Heart right ventricle (tissue), 16 donors: ENCODE measurements at regions not wholly inside any gene's neighbourhood (a gene's known extent, or its start where the extent isn't known, plus 50 kb on each side); places are given as distances from the start of the nearest gene placed in this dataset.
"Not testable (repeated sequence)": the region's sequence is repeated elsewhere in the genome, so short reads cannot be mapped to it uniquely, and the experiment has no call there.

Experiments used
- ATAC-seq, 8 donors: fragments of 200-7000 bp; cut with Tn5 transposase; one replicate each; pipeline ENCODE4 v1.9.1; 2020; ENCODE audit warnings: mild to moderate bottlenecking in 8 of 8, moderate library complexity in 8 of 8, moderate number of reproducible peaks in 1 of 8
- DNase-seq, 2 donors: peaks; one replicate each; pipeline ENCODE4 v3.0.0-alpha.2; 2020
- H3K27ac ChIP-seq, 10 donors: fragments of 200-600 bp; sonication (generic) in 2 of 10; one replicate each; pipeline versions ENCODE4 v1.5.0 to v1.8.0; 2020 to 2022; ENCODE audit warnings: mild to moderate bottlenecking in 3 of 10
- H3K27me3 ChIP-seq, 7 donors: fragments of 200-600 bp; one replicate each; pipeline ENCODE4 v1.8.0; 2021 to 2022; ENCODE audit warnings: mild to moderate bottlenecking in 2 of 7
- H3K36me3 ChIP-seq, 9 donors: fragments of 200-600 bp; sonication (generic) in 1 of 9; one replicate each; pipeline versions ENCODE4 v1.5.0 to v1.8.0; 2020 to 2022; ENCODE audit warnings: mild to moderate bottlenecking in 2 of 9
- H3K4me1 ChIP-seq, 9 donors: fragments of 200-600 bp; sonication (generic) in 1 of 9; one replicate each; pipeline versions ENCODE4 v1.5.0 to v1.8.0; 2020 to 2022; ENCODE audit warnings: mild to moderate bottlenecking in 4 of 9
- H3K4me3 ChIP-seq, 10 donors: fragments of 200-600 bp; sonication (generic) in 2 of 10; one replicate each; pipeline versions ENCODE4 v1.5.0 to v1.8.0; 2020 to 2022; ENCODE audit warnings: mild to moderate bottlenecking in 7 of 10, moderate library complexity in 2 of 10
- H3K9me3 ChIP-seq, 11 donors: fragments of 200-600 bp in 10 of 11; sonication (generic) in 2 of 11; one replicate each; pipeline versions ENCODE4 v1.5.0 to v1.8.0; 2013 to 2022; ENCODE audit warnings: mild to moderate bottlenecking in 2 of 11, control low read depth in 1 of 11, moderate library complexity in 1 of 11
- WGBS, 2 donors: extraction: QIAGEN DNeasy Blood & Tissue Kit; methylation state at CpG; one replicate each; pipeline ENCODE4 v1.1.7; 2013; ENCODE audit warnings: inconsistent platforms in 1 of 2; 5-methylcytosine and 5-hydroxymethylcytosine counted together
- intact Hi-C, 10 donors: fragments of 100-400 bp; cut with DNase I; formaldehyde crosslinking; loops; one replicate each; pipeline versions ENCODE4 v1.11.1 to v1.14.2; 2022
- TF ChIP-seq, protein P1 (sequence below), 9 donors: fragments of 200-600 bp; sonication (generic) in 2 of 9; IDR thresholded peaks; one replicate each; pipeline versions ENCODE4 v1.5.0 to v1.8.0; 2021 to 2022; ENCODE audit warnings: antibody characterized with exemption in 9 of 9, mild to moderate bottlenecking in 5 of 9, moderate library complexity in 1 of 9
- donor health status: Arrhythmogenic right ventricular cardiomyopathy.
- donor health status: ischemic (EF 13 %, LVEDD 7.1; RV severe dilation, severe dysfunction).
- donor health status: healthy with polysubstance abuse.
- donor health status: DM: no; HTN: yes; CAD: no.
- donor health status: DM: no; HTN: no; CAD: no.
- donor health status: ischemic (EF 25% LVEDD 6.9; RV normal size, moderate dysfunction).
- donor health status: ischemic (EF 25% LVEDD 5.7; RV mildly dilated, moderate dysfunction).
- donor health status: healthy.
- donor health status: DM: yes; HTN: yes; CAD: no.
- donor health status: Ischemic cardiomyopathy.
- donor health status: ischemic (EF 35%, LVEDD 5.7; RV mildly dilated, moderate dysfunction).
- donor health status: nonischemic (EF 11% LVEDD 7.7; RV severe dilation, severe dysfunction).
- donor health status: DM: yes; HTN: yes; CAD: no.
- donor health status: PGD.
- donor health status: ischemic (EF 29% LVEDD 5.4; RV normal size, mild dysfunction).
- donor health status: nonischemic (EF 23%, LVEDD 6.1; RV moderate dilation, normal function).

DNA sequence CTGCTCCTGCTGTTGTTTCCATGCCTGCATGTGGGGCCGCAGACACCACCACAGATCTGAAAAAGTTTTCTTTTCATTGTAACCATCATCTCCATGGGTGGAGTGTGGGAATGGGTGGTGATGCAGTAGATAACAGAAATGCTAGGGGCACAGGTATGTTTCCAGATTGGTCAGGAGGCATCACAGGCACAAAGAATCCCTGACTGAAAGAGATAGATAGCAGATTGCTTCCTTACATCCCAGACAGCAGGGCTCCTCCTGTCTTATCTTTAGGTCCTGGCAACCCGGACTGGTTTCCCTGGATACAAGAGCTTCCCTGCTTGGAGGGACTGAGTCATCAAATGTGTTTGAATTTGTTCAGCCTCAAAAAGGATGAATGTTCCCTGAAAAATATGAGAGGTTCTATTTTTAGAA lies 1937.6 kb downstream of the PCDH9 start:
- no peak overlapping the region for H3K4me3 ChIP-seq
- DNase-seq (no peak), ATAC-seq (peak in 1 of 8 donors; percentile 7)
- peaks cover 0 to 6% (median 0%) of the 10 kb centered on the region in 11 donors for H3K9me3 ChIP-seq
- intact Hi-C loops = no loop called here
- H3K27me3 ChIP-seq = no peaks in the 10 kb centered on the region
- no peaks in the 10 kb centered on the region for H3K4me1 ChIP-seq
- H3K27ac ChIP-seq = no peak overlapping the region
- H3K36me3 ChIP-seq = no peaks in the 10 kb centered on the region
- 21 to 31% methylated on average over 2 of the region's 2 CpGs for WGBS, 2 donors
- TF ChIP-seq, protein P1, sequence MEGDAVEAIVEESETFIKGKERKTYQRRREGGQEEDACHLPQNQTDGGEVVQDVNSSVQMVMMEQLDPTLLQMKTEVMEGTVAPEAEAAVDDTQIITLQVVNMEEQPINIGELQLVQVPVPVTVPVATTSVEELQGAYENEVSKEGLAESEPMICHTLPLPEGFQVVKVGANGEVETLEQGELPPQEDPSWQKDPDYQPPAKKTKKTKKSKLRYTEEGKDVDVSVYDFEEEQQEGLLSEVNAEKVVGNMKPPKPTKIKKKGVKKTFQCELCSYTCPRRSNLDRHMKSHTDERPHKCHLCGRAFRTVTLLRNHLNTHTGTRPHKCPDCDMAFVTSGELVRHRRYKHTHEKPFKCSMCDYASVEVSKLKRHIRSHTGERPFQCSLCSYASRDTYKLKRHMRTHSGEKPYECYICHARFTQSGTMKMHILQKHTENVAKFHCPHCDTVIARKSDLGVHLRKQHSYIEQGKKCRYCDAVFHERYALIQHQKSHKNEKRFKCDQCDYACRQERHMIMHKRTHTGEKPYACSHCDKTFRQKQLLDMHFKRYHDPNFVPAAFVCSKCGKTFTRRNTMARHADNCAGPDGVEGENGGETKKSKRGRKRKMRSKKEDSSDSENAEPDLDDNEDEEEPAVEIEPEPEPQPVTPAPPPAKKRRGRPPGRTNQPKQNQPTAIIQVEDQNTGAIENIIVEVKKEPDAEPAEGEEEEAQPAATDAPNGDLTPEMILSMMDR (IDR thresholded peaks at IDR 0.05) = no peak

DNA sequence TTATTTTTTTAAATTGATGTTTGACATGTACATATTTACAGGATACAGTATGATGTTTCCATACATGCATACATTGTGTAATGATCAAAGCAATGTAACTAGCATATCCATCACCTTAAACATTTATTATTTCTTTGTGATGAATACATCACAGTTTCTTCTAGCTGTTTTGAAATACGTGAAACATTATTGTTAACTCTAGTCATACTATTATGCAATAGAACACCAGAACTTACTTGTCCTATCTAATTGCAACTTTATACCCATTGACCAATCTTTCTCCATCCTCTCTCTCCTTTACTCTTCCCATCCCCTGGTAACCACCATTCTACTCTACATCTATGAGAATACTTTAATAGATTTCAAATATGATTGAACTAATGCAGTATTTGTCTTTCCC lies 1942.7 kb downstream of the PCDH9 start:
- WGBS, 2 donors = 88 to 95% methylated on average over 1 of the region's 1 CpG
- H3K27me3 ChIP-seq = no peaks in the 10 kb centered on the region
- no peaks in the 10 kb centered on the region for H3K36me3 ChIP-seq
- H3K4me1 ChIP-seq = no peaks in the 10 kb centered on the region
- ATAC-seq (no peak), DNase-seq (no peak)
- H3K9me3 ChIP-seq = peaks cover 0 to 14% (median 0%) of the 10 kb centered on the region in 11 donors
- intact Hi-C loops = no loop called here
- no peak overlapping the region for H3K27ac ChIP-seq
- H3K4me3 ChIP-seq = no peak overlapping the region
- TF ChIP-seq, protein P1 (IDR thresholded peaks at IDR 0.05) = no peak

DNA sequence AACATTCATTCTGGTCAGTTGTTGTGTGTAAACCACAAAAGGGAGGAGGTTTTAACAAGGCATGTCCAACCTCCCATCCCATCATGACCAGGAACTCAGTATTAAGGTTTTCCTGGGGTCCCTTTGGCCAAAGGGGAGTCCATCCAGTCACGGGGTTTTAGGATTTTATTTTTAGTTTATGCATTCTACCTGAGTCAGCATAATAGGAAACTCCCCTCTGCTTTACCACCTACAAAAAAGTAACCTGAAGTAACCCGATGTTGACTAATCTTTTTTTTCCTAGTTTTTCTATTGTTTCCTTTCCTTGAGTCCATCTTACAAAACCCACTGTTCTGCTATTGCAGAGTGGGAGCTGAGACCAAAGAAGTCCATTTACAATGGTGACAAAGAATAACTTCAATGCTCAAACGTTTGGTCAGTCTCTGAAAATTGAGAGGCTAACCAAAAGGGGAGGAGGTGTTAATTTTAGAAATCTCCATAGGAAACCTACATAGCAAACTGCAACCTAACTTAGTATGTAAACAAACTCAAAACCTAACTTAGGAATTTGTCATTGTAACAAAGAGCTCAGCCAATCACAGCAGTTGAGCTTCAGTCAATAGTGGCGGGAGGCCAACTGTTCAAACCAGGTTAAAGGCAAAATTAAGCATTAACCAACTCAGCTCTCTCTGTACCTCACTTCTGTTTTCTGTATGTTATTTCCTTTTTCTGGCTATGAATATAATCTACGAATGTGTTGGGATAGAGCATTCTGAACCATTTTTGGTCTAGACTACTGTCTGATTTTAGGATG lies 1954.1 kb downstream of the PCDH9 start:
- H3K9me3 ChIP-seq = peaks cover 0 to 50% (median 14%) of the 10 kb centered on the region in 11 donors
- TF ChIP-seq, protein P1 (IDR thresholded peaks at IDR 0.05) = no peak
- no peaks in the 10 kb centered on the region for H3K36me3 ChIP-seq
- 74 to 84% methylated on average over 5 of the region's 5 CpGs for WGBS, 2 donors
- intact Hi-C loops = no loop called here
- DNase-seq (no peak), ATAC-seq (no peak)
- H3K4me3 ChIP-seq = no peak overlapping the region
- no peaks in the 10 kb centered on the region for H3K27me3 ChIP-seq
- H3K4me1 ChIP-seq = no peaks in the 10 kb centered on the region
- no peak overlapping the region for H3K27ac ChIP-seq

DNA sequence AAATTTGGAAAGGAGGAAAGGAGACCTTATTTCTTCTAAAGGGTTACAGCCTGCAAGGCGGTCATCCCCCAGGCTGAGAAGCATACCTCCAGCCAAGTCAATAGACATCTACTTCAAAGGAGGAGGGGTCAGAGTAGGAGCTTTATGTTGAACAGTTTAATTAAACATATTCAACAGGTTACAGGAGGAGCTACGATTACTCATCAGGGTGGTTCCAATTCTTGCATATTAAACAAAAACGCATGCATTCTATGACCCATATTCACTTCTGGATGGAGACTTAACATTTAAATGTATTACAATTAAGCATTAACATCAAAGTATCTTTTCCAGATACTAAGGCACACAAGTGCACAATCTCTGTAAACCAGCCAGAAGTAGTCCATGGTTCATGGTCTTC lies 1955.0 kb downstream of the PCDH9 start:
- Histone ChIP-seq H3K4me1 (no peaks in the 10 kb centered on the region), H3K9me3 (peaks cover 0 to 50% (median 14%) of the 10 kb centered on the region in 11 donors), H3K36me3 (no peaks in the 10 kb centered on the region), H3K27me3 (no peaks in the 10 kb centered on the region), H3K27ac (no peak overlapping the region), H3K4me3 (no peak overlapping the region)
- TF ChIP-seq, protein P1 (IDR thresholded peaks at IDR 0.05) = no peak
- intact Hi-C loops = no loop called here
- no peak for ATAC-seq
- DNase-seq = no peak
- 84 to 86% methylated on average over 3 of the region's 3 CpGs for WGBS, 2 donors

DNA sequence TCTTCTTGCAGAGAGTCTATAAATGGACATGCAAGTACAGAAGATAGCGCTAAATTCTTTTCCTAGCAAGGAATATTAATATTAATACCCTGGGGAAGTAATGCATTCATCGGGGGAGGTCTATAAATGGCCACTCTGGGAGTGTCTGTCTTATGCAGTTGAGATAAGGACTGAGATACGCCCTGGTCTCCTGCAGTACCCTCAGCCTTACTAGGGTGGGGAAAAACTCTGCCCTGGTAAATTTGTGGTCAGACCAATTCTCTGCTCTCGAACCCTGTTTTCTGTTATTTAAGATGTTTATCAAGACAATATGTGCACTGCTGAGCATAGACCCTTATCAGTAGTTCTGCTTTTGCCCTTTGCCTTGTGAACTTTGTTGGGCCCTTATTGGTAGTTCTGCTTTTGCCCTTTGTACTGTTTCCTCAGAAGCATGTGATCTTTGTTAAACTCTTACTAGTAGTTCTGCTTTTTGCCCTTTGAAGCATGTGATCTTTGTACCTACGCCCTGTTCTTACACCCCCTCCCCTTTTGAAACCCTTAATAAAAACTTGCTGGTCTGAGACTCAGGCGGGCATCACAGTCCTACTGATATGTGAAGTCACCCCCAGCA lies 1956.2 kb downstream of the PCDH9 start:
- H3K27me3 ChIP-seq, DNase-seq, ATAC-seq, H3K4me1 ChIP-seq, H3K4me3 ChIP-seq, H3K36me3 ChIP-seq, H3K27ac ChIP-seq, intact Hi-C loops: not testable (repeated sequence)
- peaks cover 0 to 50% (median 14%) of the 10 kb centered on the region in 11 donors for H3K9me3 ChIP-seq
- 86 to 87% methylated on average over 6 of the region's 6 CpGs for WGBS, 2 donors
